GDM1 (cell line): ENCODE measurements at regions not wholly inside any gene's neighbourhood (a gene's known extent, or its start where the extent isn't known, plus 50 kb on each side); places are given as distances from the start of the nearest gene placed in this dataset.

ENCODE experiments used
- DNase-seq: peaks from one replicate; lab custom pipeline; 2025; lab: John Stamatoyannopoulos, UW

DNA sequence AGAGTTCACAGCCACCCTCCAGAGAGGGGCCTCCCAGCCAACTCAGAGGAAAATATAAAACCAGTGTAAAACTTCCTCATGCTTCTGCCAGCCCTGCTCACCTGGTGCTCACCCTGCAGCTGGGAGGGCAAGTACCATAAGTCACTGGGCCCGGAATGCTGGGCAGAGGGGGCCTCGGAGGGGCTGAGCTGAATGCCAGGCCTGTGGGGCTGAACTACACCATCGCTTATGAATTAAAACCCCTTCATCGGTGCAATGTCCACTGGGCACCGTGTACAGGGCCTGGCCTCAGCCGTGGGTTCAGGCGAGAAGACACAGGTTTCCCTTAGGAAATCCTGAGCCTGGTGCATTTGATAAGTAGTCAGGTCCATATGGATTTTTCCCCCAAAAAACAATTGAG, 828.6 kb downstream of the TBC1D22A start:
- no peak for DNase-seq

DNA sequence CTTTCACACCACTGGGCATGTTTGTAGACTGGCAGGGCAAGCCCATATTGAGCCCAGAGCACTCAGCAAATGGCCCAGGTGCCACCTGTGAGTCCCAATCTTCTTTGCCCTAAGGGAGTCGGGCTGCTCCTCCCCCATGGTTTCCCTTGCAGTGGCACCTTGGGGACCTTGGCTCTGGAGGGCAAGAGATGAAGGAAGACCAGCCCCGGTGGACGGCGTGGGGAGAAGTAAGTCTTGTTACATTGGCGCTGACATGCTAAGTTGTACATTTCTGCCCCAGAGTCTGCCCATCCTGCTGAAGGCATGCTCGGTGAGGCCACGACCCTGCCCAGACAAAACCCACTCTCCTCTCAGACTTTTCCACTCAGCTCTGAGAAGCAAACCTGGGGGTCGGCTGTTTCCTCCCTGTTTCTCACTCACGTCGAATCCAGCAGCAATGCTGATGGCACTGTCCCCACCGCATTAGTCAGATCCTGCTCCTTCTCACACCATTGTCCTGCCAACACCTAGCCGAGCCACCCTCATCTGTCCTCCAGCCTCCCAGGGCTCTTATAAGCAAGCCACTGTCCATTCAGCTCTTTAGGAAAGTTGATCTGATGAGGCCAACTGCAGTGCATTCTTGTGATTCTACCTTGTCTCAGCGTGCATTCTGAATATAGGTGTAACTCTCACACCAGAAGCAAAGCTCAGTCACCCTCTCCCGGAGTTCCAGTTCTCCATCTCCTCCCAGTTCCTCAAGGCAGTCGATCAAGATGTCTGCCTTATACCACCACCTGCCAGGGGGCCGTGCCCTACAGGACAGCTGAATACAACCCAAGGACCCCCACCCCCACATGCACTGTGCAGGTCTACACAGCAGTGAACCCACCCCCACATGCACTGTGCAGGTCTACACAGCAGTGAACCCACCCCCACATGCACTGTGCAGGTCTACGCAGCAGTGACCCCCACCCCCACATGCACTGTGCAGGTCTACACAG, 827.1 kb downstream of the TBC1D22A start:
- DNase-seq = no peak

DNA sequence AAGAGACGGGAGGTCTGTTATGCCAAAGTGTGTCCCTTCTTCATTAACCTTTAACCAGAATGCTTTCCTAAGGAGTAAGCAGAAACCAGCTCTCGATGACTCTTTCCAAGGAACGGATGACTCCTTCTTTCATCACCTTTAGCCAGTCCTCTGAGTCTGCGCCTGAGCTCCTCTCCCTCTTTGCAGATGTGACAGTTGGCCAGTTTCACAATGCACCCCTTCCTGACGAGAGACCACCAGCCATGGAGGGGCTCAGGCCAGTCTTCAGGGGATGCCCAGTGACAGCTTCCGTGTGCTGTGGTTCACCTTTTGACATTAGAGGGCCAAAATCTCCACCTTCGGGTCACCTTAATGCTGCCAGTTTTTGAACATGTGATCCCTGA, 826.1 kb downstream of the TBC1D22A start:
- no peak for DNase-seq

DNA sequence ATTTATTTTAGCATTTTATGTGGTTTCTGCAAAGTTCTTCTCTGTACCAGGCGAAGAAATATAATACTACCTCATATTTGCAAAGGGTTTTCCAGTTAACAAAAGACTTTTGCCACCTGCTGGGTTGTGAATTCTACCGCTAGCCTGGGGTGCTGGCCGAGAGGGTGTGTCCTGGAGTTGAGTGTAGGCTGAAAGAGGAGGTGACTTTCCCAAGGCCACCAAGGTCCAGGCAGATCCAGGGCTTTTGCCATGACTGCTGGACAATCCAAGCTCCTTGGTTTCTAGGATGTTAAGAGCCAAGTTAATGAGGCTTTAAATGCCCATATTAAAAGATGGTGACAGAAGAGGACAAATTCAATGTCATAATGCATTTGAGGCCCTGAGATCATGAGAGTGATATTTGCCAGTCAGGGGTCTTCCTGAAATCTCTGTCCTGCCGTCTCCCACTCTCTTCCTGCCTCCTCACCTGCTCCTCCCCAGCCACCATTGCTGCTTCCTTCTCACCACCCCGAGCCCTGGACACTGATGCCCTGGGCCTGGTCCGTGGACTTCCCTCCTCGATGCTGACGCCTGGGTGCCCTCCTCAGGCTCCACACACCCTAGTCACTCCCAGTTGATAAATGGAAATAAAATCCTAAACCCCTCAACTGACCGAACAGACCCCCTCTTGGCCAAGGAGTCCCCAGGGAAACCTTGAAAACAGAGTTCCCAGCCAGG, 825.6 kb downstream of the TBC1D22A start:
- no peak for DNase-seq

DNA sequence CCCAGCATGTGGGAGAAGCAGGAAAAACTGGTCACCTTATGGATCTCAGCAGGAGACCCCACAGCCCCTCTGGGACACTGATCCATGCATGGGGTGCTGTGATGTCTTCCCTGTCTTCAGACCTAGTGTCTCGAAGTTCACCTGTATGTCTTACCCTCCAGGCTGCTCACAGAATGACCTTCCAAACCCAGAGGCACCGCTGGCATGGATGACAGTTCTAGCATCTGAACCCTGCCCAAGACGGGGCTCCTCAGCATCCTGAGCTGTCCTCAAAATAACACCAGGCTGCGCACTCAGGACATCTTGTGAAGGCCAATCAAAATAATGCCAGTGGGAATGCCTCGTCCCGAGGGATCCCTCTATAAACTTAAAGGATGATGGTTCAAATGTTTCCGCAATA, 824.9 kb downstream of the TBC1D22A start:
- no peak for DNase-seq

DNA sequence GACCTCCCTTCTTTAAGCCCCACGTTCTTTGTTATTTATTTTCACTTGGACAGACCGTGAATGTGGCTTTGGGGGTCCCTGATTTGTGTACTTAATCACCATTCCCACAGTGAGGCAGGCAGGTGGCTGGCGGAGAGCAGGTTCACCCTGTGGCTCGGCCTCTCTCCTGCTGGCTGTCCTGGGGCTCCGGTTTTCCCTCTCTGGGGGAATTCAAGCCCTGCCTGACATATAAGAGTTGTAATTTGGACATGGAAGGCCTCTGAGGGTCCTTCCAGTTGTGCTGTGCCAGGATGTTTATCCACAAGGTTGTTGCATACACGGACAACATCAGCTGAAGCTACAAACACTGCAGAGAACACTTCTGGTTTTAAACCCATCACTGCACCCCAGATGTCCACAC, 824.5 kb downstream of the TBC1D22A start:
- no peak for DNase-seq

DNA sequence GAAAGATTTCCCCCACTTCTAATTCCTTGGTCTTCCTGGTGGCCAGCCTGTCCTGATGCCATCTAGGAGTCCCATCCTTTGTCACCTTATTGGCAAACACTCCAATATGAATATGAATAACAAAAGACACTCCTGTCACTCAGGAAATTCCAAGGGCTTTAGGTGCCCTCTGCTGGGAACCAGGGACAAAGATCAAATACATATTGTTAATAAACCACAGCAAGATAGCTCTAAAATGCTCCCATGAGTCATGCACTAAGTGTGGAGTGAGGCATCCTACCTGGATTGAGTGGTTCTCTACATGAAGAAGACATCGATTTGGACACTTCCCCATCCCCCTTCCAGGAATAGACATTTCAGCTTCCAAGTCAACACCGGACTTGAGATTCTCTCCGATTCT, 823.6 kb downstream of the TBC1D22A start:
- DNase-seq = no peak

DNA sequence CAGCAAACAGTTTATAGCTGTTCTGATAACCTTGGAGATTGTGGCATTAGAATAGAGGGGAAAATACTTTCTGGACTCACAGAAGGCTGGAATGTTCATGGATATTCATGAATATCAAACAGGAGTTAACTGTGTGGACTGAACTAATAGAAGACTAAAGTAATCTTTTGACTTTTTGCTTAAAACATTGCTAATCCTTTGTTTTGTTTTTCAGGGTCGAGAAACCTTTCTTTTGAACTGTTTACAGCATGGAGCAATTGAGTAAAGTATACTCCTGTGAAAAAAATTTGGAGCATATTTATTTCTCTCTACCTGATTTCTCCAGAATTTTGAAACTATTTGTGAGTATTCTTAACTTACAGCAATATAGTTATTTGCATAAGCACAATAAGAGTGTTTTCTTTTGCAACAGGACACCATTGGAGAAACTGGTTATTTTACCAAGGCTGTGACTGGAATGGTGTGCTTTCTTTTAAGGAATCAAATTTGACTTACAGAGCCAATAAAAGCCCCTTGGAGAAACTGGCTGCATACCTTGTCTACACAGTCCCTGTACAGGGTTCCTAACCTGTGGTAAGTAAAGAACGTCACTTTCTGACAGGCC, 821.6 kb downstream of the TBC1D22A start:
- DNase-seq = no peak

DNA sequence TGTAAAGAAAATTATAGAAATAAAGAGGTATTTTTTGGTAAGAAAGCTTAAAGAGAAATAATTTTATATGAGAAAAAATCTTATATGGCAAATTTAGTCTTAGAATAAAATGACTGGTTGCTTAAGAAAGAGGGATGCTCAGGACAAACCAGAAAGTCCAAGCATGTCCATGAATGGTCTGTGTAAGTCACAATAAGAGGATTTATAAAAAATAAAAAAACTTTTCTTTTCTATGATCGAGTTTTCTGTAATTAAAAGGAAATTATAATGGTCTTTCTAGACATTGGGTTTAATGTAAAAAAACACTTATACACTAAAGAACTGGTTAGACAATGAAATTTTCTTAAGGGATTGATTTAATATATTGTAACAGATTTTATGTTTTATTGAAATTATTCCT, 819.6 kb downstream of the TBC1D22A start:
- DNase-seq = no peak

DNA sequence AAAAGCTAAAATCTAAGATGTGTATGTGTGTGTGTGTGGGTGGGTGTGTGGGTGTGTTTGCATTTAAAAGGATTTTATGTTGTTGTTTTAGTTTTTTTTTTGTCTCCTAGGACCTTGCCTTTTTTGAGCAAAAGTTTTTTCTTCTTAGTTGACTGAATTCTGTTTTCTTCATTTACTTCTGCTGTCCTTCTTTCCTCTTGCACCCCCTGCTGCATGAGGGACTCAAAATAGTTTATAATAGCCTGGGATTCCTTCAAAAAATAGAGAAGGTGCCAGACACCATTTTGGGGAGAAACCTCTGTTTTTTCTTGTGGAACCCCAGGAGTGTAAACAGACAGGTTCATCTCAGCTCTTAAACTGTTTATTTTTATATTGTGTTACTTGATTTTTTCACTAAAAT, 817.7 kb downstream of the TBC1D22A start:
- no peak for DNase-seq

DNA sequence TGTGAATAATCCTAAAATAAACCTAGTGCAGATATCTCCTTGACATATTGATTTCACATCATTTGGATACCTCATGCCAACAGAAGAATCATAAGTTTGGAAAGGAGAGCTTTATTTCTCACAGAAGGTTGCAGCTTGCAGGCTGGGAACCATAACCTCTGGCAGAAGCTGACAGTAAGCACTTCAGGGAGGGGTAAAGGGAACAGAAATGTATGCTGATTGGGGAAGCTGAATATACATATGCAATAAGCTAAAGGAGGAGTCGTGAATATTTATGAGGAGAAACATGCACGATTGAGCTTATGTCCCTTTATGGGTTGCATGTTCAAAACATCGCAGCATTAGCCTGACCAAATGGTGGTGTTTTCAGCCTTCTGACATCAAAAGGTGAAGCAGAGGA, 814.5 kb downstream of the TBC1D22A start:
- no peak for DNase-seq

DNA sequence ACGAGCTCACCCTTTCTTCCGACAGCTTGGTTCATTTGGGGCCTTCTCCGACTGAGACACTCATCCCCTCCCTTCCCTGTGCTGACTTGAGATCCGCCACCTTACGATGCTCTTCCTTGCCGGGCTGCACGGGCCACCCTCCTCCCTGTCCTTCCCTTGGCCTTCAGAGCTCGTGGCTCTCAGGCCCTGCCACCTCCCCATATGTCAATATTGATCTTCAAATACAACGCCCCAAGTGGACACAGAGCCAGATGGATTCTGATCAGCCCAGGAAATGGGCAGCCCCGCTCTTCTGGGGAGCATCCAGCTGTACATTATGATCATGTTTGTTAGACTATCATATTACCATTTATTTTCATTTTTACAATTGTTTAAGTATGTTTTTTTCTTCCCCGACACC, 812.8 kb downstream of the TBC1D22A start:
- no peak for DNase-seq

DNA sequence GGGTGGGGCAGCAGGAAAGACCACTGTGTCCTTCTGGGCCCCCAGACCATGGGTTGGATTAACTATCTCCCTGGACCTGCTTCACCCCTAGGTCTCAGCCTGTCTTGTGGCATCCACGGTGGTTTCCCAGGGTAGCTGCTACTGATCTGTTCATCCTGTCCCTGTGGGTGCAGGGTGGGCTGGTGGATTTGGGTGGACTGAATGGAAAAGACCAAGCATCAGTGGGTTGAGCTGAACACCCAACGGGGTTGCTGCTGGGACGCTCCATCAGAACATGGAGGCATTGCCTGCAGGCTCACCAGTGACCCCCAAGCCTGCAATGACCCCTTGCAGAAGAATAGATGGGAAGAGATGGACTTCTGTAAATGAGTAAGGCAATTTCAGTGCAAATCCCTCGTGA, 812.1 kb downstream of the TBC1D22A start:
- DNase-seq = no peak

DNA sequence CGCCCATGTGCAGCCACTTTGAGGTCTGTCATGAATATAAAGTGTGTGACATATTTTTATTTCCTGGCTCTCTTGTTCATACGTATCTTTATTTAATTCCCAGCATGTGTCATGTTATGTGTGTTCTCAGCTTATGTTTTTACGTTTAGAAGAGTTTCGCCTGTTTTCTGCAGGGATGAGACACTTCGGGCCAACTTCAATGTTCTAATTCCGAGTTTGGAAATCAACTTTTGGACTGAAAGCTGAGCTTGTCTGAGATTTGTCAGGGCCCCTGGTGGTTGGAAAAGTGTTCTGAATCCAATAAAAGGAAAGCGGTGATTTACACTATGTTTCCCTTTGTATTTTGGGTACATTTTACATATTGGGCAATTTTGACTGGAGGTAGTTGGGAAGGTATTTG, 810.7 kb downstream of the TBC1D22A start:
- DNase-seq = no peak

DNA sequence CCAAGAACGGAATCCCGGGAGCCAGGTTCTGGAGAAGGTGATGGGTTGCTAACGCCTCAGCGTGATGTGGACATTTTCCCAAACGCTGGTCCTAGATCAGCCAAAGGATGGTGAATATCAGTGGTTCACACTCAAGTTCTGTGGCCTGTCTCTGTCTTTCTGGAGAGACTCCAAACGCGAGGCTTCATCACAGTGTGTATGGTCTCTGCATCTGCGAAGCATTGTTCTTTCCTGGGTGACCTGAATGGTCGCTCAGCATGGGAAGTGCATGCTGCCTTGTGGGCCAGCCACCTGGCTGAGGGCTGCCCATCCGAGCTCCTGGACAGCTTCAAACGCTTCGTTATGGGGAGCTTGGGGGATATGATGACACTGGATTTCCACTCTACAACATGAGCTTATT, 810.0 kb downstream of the TBC1D22A start:
- DNase-seq = no peak

DNA sequence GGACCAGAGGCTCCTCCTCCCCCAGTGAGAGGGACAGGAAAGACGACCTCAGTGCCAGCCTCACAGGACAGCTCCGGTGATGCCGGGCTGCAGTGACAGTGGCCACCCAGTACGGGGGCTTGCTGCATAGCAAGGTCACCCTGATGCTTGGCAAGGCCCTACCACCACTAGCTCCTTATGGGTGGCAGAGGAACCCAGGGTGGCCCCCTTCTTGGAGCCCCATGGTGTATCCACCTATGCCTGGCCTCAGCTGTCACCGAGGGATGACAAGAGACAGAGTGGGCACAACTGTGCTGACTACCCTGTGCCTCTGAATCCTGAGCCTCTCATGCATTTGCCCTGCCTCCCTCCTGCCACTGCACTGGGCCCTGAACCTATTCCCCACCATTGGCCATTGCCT, 809.2 kb downstream of the TBC1D22A start:
- no peak for DNase-seq

DNA sequence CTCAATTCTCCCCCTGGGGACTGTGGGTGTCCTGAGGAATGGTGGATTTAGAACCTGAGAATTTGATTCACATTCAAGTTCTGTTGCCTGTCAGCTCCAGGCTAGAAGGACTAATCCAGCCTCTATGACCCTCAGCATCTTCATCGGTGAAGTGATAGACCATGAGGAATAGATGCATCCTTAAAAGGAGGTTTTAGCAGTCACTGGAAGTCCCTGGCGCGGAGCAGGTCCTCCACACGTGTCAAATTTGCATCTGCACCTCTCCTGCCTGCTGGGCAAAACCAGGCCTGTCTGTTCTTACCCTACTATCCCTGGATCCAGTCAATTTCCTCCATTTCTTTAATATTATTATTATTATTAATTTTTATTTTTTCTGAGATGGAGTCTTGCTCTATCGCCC, 808.4 kb downstream of the TBC1D22A start:
- DNase-seq = no peak

DNA sequence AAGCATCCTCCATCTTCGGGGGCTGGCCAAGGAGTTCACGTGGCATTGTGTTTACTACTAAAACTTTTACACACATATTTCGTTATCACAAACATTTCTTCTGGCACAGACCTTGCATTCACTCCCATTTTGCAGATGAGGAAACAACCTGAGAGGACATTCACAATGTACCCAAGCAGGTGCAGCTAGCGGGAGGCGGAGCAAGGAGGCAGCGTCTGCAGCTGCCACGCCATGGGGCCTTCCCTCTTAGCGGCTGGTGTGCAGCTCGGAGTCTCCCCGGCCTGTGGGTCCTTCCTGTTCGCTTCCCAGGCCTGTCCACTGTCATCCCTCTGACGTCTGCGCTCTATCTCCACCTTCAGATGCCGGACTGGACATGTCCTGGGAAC, 807.8 kb downstream of the TBC1D22A start:
- no peak for DNase-seq

DNA sequence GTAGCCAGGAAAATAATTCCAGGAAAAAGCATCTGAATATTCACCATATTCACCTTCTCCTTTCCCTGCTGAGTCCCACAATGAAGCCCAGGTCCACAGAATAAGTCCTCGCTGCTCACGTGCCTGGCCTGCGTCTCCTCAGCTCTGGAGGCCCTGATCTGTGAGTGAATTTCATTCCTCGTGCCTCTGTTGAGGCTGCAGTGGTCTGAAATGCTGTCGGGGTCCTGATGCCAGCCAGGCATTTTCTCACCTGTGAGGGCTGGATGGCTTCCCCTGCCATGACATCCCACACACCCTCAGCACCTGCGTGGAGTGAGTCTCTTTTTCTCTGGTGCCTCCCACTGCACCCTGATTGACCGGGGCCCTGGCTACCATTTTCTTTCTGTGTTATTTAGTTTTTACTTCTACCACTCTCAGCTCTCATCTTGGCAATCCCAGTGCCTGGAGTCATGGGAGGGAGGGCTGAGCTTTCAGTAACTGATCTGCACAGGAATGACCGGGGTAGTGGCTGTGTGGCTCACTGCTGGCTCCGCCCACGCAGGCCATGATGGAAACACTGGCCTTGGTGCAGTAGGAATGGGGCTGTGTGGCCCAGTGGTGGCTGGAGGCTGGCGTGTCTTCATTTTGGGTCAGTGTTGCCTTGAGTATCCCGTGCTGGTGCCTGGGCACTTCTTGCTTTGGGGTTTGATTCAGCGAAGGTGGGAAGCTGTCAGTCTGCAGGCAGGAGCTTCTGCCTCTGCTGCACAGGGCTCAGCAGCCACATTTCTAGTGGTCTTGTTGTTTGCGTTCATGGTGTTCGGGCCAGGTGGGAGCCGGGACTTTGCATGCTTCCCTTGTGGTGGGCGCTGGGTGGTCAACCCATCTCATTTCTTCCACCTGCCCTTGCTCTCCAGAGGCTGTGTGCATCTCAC, 807.2 kb downstream of the TBC1D22A start:
- DNase-seq = no peak

DNA sequence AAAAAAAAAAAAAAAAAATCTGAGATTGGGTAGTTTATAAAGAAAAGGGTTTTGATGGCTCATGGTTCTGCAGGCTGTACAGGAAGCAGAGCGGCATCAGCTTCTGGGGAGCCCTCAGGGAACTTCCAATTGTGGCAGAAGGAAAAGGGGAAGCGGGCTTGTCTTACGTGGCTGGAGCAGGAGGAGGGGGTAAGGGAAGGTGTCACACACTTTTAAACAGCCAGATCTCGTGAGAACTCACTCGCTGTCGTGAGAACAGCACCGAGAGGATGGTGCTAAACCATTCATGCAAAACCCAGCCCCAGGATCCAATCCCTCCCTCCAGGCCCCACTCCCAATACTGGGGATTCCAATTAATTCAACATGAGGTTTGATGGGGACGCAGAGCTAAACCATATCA, 806.2 kb downstream of the TBC1D22A start:
- no peak for DNase-seq

DNA sequence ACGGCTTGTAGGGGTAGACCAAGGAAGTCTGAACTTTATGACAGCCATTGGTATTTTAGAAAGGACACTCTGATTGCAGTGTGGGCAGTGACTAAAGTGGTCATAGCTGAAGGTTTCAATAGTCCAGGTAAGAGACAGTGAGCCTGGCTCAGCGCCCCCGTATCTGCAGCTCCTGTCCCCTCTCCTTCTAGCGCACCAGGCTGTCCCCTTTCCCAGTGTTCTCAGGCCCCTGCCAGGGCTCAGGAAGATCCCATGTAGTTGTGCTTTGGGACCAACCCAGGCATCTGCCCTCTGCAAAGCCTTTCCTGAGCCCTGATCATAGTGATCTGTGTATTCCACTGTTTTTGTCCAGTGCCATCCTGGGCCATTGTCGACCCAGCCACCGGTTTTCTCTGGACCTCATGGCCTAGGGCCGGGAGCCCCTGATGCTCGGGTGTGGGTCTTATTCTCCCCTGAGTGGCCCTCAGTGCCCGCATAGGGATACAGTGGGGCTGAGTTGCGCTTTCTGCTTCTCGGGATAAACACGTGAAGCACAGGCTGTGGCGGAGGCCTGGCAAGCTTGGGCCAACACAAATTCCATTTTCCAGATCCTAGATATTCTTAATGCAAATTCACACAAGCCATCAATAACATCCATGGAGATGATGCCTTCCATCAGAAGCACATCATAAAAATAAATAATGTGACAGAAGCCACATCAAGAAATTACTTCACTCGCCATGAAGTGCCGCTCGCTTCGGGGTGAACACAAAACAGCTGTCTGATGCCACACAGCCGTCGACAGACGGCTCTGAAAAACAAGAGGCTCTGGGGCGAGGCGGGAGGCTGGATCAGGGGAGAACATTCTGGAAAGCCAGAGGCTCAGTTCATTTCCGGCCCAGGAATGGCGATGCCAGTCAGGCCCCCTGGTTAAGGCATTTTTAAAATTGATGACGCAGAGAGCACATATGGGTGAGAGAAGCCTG, 805.0 kb downstream of the TBC1D22A start:
- DNase-seq = no peak
